GM23248 (cell line): ENCODE measurements at regions not wholly inside any gene's neighbourhood (a gene's known extent, or its start where the extent isn't known, plus 50 kb on each side); places are given as distances from the start of the nearest gene placed in this dataset.

Experiments
- EZH2 ChIP-seq: fragments of 200-600 bp; sonication (generic); IDR thresholded peaks from 2 replicates; pipeline ENCODE4 v1.6.1; 2018; ENCODE audit warnings: antibody characterized with exemption, mild to moderate bottlenecking; ENCODE audit not compliant: insufficient read depth, poor library complexity, severe bottlenecking
- EZH2phosphoT487 ChIP-seq: fragments of 200-600 bp; sonication (generic); IDR thresholded peaks from 2 replicates; pipeline ENCODE4 v1.6.1; 2018; ENCODE audit warnings: antibody characterized with exemption, moderate library complexity, mild to moderate bottlenecking, low read depth; ENCODE audit not compliant: insufficient read depth

- TF ChIP-seq EZH2 (no peak), EZH2phosphoT487 (no peak)
These were observed 114.6 kb downstream of the CPZ start for GRCh38 chr4:8707045-8707781.
